HG03521 (cell line): ENCODE measurements at regions not wholly inside any gene's neighbourhood (a gene's known extent, or its start where the extent isn't known, plus 50 kb on each side); places are given as distances from the start of the nearest gene placed in this dataset.
"Not testable (repeated sequence)": the region's sequence is repeated elsewhere in the genome, so short reads cannot be mapped to it uniquely, and the experiment has no call there.

Experiments
- ATAC-seq: cut with Tn5 transposase; IDR thresholded peaks from one replicate; pipeline ENCODE4 v1.9.1; 2021; ENCODE audit warnings: mild to moderate bottlenecking, moderate library complexity; ENCODE audit not compliant: unreplicated experiment

DNA sequence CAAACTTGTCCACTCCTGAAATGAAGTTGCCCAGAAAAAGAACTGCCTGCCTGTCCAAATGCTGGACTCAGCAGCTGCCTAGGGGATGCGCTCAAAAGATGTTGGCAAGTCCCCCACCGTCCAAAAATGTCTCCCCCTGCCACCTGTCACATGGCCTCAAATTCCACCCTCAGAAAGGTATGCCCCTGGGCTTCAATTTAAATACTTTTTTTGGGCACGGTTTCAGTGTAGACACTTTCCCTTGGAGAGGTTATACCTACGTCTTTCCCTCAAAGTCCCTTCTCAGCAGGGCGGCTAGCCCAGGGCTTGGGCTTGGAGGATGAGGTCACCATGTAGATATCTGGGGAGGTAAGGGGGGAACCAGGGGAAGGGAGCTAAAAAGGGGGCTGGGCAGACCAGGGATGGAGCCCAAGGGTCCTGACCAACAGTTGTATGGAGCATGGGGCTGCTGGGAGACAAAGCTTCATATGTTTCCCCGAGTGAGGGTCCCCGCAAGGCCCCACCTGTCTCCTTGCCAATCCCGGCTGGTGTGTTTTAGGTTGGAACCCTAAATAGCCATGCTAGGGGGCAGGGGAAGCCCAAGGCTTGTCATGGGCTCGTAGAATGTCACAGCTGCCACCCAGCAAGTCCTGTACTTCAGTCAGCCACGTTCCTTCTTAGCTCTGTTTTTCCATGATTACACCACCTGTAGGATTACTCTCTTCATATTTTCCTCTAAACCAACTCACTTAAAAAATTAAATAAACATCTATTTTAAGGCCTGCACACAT, 131.2 kb upstream of the TBX3 start:
- no peak for ATAC-seq

DNA sequence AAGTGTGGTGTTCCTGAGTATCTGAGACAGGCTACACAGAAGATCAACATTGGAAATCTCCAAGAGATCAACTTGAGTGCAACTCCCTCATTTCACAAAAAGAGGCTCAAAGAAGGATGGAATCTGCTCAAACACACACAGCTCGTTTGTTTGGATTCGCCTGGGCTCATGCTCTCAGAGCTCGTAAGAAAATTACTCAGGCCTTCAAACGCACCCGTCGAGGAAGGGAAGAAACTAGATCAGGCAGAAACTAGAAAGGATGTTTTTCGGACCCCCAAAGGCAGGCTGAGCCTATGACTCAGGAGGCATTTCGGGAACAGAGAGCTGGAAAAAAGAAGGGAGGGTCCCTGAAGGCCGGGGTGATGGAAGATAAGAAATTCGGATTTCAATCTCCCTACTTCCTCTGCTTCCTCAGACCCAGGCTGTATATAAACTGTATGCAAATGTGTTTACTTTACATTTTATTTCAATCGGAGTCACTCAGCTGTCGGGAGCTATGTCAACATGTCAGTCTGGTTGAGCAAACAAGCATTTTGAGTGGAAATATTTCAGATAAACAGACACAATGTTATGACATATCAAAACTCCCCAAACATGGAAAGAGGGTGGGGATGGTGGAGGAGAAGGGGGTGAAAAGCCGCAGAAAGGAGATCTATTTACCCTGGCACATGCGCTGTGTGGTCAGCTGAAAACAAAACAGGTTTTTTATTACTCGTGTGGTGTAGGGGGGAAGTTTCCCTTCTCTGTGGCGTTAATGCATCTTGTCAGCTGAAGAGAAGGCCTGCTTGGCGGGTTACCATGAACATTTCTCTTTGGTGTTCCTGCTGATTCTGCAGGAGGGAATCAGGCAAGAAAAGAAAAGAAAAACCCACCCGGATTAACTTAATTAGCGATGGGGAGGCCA, 129.1 kb upstream of the TBX3 start:
- no peak for ATAC-seq

DNA sequence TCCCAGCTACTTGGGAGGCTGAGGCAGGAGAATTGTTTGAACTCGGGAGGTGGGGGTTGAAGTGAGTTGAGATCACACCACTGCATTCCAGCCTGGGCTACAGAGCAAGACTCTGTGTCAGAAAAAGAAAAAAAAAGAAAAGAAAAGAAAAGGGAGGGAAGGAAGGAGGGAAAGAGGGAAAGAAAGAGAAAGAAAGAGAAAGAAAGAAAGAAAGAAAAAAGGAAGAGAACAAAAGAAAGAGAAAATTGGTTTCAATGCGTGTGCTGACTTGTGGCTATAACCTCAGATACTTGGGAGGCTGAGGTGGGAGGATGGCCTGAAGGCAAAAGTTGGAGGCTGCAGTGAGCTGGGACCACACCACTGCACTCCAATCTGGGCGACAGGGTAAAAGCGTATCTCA, 128.4 kb upstream of the TBX3 start:
- no peak for ATAC-seq

DNA sequence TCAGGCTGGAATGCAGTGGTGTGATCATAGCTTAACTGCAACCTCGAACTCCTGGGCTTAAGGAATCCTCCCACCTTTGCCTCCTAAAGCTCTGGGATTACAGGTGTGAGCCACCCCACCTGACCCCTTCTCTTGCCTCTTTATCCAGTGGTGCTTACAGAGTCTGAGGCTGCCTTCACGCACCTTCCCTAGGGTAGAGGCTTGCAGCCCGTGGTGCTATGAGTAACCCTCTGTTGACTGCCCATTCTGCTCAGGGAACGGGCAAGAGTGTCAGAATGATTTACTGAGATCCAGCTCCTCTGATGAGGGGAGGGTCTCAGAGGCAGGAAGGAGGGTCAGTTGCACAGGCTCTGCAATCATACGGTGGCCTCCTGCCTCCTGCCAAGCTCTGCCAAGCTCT, 125.1 kb upstream of the TBX3 start:
- no peak for ATAC-seq

DNA sequence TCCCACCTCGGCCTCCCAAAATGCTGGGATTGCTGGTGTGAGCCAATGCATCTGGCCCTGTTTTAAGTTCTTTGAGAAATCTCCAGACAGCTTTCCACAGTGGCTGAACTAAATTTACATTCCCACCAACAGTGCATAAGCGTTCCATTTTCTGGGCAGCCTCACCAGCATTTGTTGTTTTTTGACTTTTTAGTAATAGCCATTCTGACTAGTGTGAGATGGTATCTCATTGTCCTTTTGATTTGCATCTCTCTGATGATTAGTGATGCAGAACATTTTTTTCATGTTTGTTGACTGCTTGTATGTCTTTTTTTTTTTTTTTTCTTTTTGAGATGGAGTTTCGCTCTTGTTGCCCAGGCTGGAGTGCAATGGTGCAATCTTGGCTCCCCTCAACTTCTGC, 117.4 kb upstream of the TBX3 start:
- not testable (repeated sequence) for ATAC-seq

DNA sequence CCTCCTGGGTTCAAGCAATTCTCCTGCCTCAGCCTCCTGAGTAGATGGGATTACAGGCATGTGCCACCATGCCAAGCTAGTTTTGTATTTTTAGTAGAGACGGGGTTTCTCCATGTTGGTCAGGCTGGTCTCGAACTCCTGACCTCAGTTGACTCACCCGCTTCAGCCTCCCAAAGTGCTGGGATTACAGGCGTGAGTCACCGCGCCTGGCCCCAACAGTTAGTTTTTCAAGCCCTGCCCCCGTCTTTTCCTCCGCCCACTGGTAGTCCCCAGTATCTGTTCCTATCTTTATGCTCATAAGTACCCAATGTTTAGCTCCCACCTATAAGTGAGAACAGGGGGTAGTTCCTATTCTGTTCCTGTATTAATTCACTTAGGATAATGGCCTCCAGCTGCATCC, 116.6 kb upstream of the TBX3 start:
- not testable (repeated sequence) for ATAC-seq

DNA sequence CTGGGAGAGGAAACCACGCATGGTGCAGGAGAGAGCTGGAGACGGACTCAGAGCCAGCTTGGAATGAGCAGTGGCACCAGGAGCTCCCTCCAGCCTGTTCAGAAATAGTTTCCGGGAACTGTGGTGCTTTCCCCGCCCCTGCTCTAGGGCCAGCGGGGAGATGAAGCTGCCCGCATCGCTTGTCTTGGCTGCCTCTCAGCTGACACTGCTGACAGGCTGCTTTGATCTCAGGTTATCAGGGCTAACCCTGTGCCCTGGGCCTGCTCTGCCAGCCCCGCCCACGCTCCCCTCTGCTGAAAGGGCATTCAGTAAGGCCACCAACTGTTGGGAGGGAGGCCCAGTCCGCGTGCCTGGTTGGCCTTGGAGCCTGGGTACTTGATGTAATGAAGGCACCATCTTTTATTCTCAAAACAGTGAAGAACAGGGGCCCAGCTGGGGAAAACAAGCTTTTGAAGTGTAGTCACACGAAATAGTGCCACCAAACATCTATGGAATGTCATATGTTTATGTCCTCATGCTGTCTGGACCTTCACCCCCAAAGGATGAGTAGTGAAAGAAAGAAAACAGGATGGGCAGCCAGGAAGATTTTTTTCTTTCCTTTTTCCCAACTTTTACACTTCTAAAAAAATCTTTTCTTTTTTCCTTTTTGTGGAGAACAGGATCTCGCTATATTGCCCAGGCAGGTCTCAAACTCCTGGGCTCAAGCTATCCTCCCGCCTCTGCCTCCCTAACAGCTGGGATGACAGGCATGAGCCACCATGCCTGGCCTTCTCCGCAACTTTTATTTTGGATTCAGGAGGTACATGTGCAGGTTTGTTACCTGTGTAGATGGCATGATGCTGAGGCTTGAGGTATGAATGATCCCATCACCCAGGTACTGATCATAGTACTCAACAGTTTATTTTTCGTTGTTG, 115.9 kb upstream of the TBX3 start:
- ATAC-seq, result no peak

DNA sequence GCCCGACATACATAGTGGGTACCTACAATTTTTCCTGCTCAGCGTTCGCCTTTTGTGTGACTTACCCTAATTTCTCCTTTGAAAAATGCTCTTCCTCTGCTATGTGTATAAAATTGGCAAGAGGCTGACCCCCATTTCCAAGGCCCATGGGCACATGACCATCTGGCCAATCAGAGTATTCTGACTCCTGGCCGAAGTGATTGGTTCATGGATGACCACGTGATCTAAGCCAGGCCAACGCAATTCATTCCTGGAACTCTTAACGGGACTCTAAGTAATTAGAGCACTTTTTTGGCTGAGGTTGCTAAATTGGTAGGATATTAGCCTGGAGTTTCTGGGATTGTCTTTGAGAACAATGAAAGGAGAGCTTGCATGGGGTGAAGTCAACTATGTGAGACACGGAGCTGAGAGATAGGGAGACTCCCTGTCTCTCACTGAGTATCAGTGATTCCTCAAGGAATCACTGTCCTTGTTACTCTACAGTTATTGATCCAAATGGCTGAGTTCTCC, 110.1 kb upstream of the TBX3 start:
- ATAC-seq, result no peak

DNA sequence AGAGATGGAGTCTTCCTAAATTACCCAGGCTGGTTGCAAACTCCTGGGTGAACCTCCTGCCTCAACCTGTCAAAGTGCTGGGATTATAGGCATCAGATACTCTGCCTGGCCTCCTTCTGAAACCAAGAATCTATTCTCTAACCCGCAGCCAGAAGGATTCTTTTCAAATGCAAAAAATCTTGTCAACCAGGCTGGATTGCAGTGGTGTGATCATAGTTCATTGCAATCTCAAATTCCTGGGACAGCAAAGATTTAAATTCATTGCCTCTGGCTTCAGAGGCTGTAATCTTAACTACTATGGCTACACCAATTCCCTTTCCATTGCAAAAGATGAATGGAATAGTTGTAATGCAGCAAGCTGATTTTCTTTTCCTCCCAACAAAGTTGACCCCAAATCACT, 106.3 kb upstream of the TBX3 start:
- ATAC-seq, result no peak

DNA sequence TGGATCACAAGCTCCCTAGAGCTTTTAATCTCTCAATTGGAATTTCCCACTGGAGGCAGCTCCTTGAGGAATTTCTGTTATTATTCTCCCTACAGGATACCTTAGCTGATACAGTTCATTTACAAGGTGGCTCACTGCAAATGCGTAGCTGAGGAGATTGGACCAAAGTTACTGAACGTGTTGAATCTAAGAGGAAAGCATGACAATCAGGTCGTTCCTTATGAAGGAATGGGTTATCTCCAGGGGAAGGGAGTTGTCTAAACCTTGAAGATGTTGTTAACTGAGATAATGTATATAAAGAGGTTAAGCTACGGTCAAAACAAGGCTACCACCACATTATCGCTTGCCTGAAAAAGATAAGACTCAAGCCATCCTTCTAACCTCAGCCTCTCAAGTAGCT, 105.8 kb upstream of the TBX3 start:
- no peak for ATAC-seq

DNA sequence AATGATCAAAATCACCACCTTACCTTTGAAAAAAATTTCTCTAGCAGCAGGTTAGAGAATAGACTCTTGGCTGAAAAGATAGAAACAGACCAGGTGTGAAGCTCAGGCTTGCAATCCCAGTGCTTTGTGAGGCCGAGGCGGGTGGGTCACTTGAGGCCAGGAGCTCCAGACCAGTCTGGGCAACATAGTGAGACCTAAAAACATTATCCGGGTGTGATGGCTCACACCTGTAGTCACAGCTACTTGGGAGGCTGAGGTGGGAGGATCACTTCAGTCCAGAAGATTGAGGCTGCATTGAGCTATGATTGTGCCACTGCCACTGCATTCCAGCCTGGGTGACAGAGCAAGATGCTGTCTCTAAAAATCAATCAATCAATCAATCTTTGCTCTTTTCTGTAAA, 105.3 kb upstream of the TBX3 start:
- ATAC-seq, result no peak

DNA sequence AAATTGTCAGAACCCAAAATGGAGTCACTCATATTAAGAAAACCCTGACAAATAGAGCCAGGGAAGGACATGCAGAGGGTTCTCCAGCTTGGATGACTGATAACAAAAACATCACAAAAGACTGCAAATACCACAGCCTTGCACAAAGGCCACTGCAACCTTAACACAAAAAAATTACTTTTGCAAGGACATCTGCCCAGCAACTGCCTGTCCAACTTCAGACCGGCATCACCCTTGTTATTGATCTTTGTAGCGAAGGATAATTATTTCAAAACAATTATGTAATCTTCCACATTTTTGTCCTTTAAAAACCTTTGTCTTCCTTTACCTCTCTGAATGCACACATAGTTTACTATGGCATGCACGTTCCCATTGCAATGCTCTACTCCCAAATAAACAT, 100.6 kb upstream of the TBX3 start:
- ATAC-seq, result no peak

DNA sequence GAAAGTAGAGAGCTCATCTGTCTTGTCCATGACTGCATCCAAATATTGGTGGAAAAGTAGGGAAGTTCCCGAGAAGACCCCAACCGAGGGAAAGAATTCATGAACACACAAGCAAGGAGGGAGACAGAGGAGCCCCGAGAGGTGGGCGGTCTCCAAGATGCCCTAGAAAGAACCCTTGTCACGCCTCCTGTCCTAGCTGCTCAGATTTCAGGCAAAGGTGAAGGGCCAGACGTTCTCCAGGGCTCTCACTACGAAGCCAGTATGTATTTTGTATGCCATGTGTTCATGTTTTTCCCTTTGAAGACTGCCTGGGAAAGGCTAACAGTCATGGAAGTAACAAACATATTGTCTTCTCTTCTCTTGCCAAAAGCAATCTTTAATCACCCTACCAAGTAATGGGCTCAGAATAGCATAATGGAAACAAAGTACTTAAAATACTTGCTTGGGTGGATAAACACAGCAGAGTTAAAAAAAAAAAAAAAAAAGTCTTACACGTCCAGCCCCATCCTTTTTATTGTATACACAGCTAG, 99.2 kb upstream of the TBX3 start:
- no peak for ATAC-seq

DNA sequence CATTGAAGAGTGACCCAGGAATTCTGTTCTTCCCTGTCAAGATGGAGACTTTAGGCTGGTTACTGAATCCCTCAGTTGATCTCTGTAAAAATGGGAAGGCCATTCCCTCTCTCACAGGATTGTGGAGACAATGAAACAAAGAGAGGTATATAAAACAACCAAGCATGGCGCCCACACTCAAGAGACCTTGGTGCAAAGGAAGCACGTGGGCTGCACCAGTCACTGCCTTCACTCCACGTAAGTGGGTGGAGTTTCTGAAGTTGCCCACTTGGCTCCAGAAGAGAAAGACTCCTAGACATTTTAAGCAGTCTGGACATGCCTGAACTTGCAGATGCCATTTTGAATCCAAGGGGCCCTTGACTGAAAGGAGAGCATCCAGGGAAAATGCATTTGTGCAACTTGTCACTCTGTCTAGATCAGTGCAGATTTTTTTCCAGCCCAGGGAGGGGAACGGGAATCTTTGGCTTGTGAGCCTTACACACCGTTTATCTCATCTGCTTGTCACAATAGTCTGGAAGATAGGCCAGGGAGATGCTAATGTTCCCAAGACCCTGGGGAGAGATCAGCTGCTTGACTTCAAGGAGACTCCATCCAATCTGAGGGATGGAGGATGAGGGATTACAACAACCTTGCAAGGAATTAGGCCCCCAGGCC, 96.9 kb upstream of the TBX3 start:
- no peak for ATAC-seq

DNA sequence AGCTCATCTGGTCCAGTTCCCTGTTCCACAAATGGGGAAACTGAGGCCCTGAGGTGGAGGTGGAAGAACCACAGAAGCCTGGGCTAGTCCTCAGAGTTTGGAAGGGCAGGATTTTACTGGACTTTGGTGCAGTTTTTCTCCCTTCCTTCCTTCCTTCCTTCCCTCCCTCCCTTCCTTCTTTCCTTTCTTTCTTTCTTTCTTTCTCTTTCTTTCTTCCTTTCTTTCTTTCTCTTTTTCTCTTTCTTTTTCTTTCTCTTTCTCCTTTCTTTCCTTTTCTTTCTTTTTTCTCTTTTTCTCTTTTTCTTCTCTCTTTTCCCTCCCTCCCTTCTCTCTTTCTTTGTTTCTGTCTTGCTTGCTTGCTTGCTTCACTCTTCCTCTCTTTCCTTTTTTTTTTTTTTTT, 95.7 kb upstream of the TBX3 start:
- ATAC-seq, result no peak

DNA sequence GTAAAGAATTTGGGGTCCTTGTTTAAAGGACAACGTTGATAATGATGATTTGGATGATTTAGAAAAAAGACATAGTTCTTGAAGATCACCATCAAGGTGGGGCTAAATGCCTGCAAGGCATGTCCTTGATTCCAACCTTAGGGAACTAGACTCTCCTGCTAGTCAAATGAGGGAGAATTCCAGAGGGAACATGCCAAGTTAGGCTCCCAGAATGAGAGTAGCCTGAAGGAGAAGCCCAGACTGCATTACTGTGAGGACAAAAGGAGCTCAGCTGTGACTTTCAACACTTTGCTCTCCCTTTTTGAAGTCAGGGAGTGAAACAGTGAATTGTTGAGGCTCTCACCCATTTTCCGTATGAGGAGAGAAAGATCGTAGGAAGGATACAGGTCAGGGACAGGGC, 95.2 kb upstream of the TBX3 start:
- ATAC-seq, result no peak

DNA sequence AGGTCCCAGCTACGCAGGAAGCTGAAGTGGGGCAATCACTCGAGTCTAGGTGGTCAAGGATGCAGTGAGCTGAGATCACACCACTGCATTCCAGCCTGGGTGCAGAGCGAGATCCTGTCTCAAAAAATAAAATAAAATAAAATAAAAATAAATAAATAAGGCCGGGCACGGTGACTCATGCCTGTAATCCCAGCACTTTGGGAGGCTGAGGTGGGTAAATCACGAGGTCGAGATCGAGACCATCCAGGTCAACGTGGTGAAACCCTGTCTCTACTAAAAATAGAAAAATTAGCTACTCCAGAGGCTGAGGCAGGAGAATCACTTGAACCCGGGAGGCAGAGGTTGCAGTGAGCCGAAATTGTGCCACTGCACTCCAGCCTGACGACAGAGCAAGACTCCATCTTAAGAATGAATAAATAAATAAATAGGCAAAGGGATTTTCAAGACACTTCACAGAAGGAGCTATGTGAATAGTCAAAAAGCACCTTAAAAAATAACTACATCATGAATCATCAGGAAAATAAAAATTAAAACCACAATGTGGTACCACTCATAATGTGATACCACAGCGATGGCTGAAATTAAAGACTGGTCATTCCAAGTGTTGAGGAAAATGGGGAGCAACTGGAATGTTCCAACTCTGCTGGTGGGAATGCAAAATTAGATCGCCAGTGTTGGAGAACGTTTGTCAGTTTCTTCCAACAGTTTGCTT, 92.9 kb upstream of the TBX3 start:
- ATAC-seq, result no peak

DNA sequence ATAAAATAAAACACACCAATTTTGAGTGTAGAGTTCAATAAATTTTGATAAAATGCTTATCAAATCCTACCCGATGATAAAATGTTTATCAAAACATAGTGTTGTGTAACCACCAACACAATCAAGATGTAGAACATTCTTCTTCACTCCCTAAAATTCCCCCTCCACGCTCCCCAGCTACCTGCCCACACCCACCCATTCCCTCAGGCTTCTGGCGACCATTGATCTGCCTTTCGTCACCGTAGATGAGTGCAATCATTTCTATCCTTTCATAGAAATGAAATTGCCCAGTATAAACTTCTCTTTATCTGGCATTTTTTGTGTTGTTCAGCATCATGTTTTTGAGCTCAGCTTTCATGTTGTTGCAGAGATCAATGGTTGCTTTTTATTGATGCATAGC, 90.7 kb upstream of the TBX3 start:
- ATAC-seq, result no peak

DNA sequence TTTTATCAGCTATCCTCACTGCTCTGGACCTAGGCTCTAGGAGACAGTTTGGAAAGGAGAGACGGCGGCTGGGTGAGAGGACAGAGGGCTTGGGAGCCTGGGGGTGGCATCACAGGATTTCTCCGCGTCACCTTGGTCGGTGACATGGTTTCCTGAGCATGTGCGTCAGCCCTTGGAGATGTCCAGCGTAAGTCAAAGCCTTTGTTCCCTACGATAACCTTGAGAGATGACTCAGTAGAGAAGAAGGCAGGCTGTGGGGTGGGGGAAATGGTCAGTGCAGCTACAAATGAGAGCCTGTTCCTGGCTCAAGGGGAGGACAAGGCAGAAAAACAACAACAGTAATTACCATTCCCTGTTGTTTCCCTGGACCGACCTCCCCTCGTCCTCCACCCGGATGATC, 90.2 kb upstream of the TBX3 start:
- no peak for ATAC-seq

DNA sequence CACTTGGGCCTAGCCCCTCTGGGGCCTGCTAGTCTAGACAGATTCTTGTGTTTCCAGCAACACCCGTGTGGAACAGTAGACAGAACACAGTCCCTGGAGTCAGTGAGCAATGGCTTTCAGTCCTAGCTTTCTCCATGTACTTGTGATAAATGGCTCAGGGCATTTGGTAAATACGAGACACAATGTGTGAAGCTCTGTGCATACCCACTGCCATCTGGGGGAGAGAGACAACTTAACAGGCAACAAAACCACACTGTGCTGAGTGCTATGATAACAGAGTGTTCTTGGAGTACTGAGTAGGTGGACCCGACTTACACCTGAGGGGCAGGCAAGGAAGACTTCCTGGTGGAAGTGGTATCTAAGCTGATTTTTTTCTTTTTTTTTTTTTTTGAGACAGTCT, 86.3 kb upstream of the TBX3 start:
- no peak for ATAC-seq
